ENCODE measurements at regions not wholly inside any gene's neighbourhood (a gene's known extent, or its start where the extent isn't known, plus 50 kb on each side); places are given as distances from the start of the nearest gene placed in this dataset.

GRCh38 chr5:30197662-30198061 lies 995.8 kb upstream of the CDH6 start:
- DNase-seq (ENCODE audit: low read depth) = no peak
- no peak overlapping the region for H3K4me3 ChIP-seq (ENCODE audit: low read depth, low read length)
- TF ChIP-seq CTCF (IDR thresholded peaks at IDR 0.05; ENCODE audit: insufficient read depth, low read length) = no peak

- TF ChIP-seq CTCF (IDR thresholded peaks at IDR 0.05; ENCODE audit: insufficient read depth, low read length) = no peak
- no peak overlapping the region for H3K4me3 ChIP-seq (ENCODE audit: low read depth, low read length)
- DNase-seq (ENCODE audit: low read depth) = no peak
Observed at GRCh38 chr5:30195036-30195435, 998.5 kb upstream of the CDH6 start.

GRCh38 chr5:30194595-30194994 lies 998.9 kb upstream of the CDH6 start:
- DNase-seq (ENCODE audit: low read depth) = no peak
- no peak for TF ChIP-seq CTCF (IDR thresholded peaks at IDR 0.05; ENCODE audit: insufficient read depth, low read length)
- no peak overlapping the region for H3K4me3 ChIP-seq (ENCODE audit: low read depth, low read length)

- DNase-seq (ENCODE audit: low read depth) = no peak
- no peak overlapping the region for H3K4me3 ChIP-seq (ENCODE audit: low read depth, low read length)
- TF ChIP-seq CTCF (IDR thresholded peaks at IDR 0.05; ENCODE audit: insufficient read depth, low read length) = no peak
Observed at GRCh38 chr5:30183795-30184194, 1009.7 kb upstream of the CDH6 start.

GRCh38 chr5:30156156-30156555 lies 1037.3 kb upstream of the CDH6 start:
- no peak overlapping the region for H3K4me3 ChIP-seq (ENCODE audit: low read depth, low read length)
- no peak for TF ChIP-seq CTCF (IDR thresholded peaks at IDR 0.05; ENCODE audit: insufficient read depth, low read length)
- DNase-seq (ENCODE audit: low read depth) = no peak

GRCh38 chr5:30152431-30152830 lies 1041.1 kb upstream of the CDH6 start:
- no peak overlapping the region for H3K4me3 ChIP-seq (ENCODE audit: low read depth, low read length)
- no peak for TF ChIP-seq CTCF (IDR thresholded peaks at IDR 0.05; ENCODE audit: insufficient read depth, low read length)
- DNase-seq (ENCODE audit: low read depth) = no peak

- H3K4me3 ChIP-seq (ENCODE audit: low read depth, low read length) = no peak overlapping the region
- no peak for DNase-seq (ENCODE audit: low read depth)
- no peak for TF ChIP-seq CTCF (IDR thresholded peaks at IDR 0.05; ENCODE audit: insufficient read depth, low read length)
Observed at GRCh38 chr5:30150231-30150630, 1043.3 kb upstream of the CDH6 start.
